GM12878 (cell line): ENCODE measurements at regions not wholly inside any gene's neighbourhood (a gene's known extent, or its start where the extent isn't known, plus 50 kb on each side); places are given as distances from the start of the nearest gene placed in this dataset.

Experiments used
- ATAC-seq: fragments of 200-7000 bp; cut with Tn5 transposase; 3 replicates; pipeline ENCODE4 v1.9.1; 2020; ENCODE audit warnings: mild to moderate bottlenecking, moderate library complexity
- BruUV-seq: library from RNA; stranded (reverse); fragments of 400-500 nt; replicated peaks from 2 replicates; lab custom pipeline; 2021; lab: Mats Ljungman, UMichigan
- CTCF ChIA-PET: fragments of 300-600 bp; sonication (Branson Sonifier 250); formaldehyde crosslinking; extraction: SDS; loops from one replicate; lab custom pipeline; 2021; ENCODE audit warnings: inconsistent platforms; lab: Yijun Ruan, JAX
- POLR2A ChIA-PET: fragments of 350-600 bp; formaldehyde crosslinking; extraction: SDS; loops from one replicate; lab custom pipeline; 2021; ENCODE audit warnings: inconsistent platforms; lab: Charles Lee
- RAD21 ChIA-PET: fragments of 300-600 bp; sonication (Branson Sonifier 250); formaldehyde crosslinking; loops from one replicate; lab custom pipeline; 2023; ENCODE audit warnings: antibody characterized with exemption; ENCODE audit not compliant: unreplicated experiment; lab: Charles Lee
- SMC1A ChIA-PET: fragments of 300-600 bp; sonication (Branson Sonifier 250); formaldehyde crosslinking; loops from one replicate; lab custom pipeline; 2023; ENCODE audit not compliant: unreplicated experiment, uncharacterized antibody; lab: Charles Lee
- DNase-seq: peaks from one replicate; pipeline ENCODE4 v3.0.0-alpha.2; 2011; ENCODE audit warnings: low read depth, low spot score
- FAIRE-seq: peaks from 3 replicates; lab custom pipeline; 2011; peaks lifted over from hg19 to GRCh38; lab: Jason Lieb, UNC
- H2AFZ ChIP-seq: 2 replicates; pipeline ENCODE4 v1.6.0; 2011; ENCODE audit warnings: low read depth, low read length, control low read depth; ENCODE audit not compliant: control insufficient read depth
- H3K27ac ChIP-seq: 2 replicates; pipeline ENCODE4 v1.5.1; 2011; ENCODE audit warnings: control low read depth; ENCODE audit not compliant: control insufficient read depth, insufficient read depth
- H3K27me3 ChIP-seq, 2 experiments: replicated peaks in 1 of 2; 2 replicates each; pipeline versions ENCODE4 v1.6.0 to v1.6.1; 2011; ENCODE audit warnings: low read length in 1 of 2; ENCODE audit not compliant: control insufficient read depth in 2 of 2, insufficient read depth in 2 of 2
- H3K36me3 ChIP-seq, 2 experiments: 2 replicates each; pipeline ENCODE4 v1.5.1; 2011; ENCODE audit warnings: low read length in 1 of 2; ENCODE audit not compliant: control insufficient read depth in 2 of 2, insufficient read depth in 2 of 2
- H3K4me1 ChIP-seq: 2 replicates; pipeline ENCODE4 v1.6.1; 2011; ENCODE audit warnings: mild to moderate bottlenecking, low read length, moderate library complexity, mixed read lengths; ENCODE audit not compliant: control insufficient read depth, insufficient read depth
- H3K4me2 ChIP-seq: 2 replicates; pipeline ENCODE4 v1.6.0; 2011; ENCODE audit warnings: control low read depth; ENCODE audit not compliant: control insufficient read depth, insufficient read depth
- H3K4me3 ChIP-seq: fragments of 200-600 bp; sonication (generic); 2 replicates; pipeline ENCODE4 v1.5.1; 2016
- H3K79me2 ChIP-seq: 2 replicates; pipeline ENCODE4 v1.6.0; 2011; ENCODE audit warnings: low read length; ENCODE audit not compliant: control insufficient read depth, insufficient read depth
- H3K9ac ChIP-seq: 2 replicates; pipeline ENCODE4 v1.8.0; 2011; ENCODE audit warnings: low read length, control low read depth, mixed read lengths; ENCODE audit not compliant: control insufficient read depth, insufficient read depth
- H3K9me3 ChIP-seq: replicated peaks from 3 replicates; pipeline ENCODE4 v1.5.1; 2011; ENCODE audit warnings: mild to moderate bottlenecking, low read length; ENCODE audit not compliant: control insufficient read depth, insufficient read depth
- H4K20me1 ChIP-seq: 2 replicates; pipeline ENCODE4 v1.6.0; 2011; ENCODE audit not compliant: control insufficient read depth, insufficient read depth
- ATF2 ChIP-seq: IDR thresholded peaks from 2 replicates; pipeline ENCODE4 v1.6.1; 2012; ENCODE audit warnings: low read length, inconsistent platforms
- BCLAF1 ChIP-seq: fragments of 450-650 bp; IDR thresholded peaks from 2 replicates; pipeline ENCODE4 v1.6.1; 2017; ENCODE audit warnings: antibody characterized with exemption, mild to moderate bottlenecking, moderate library complexity
- CHD1 ChIP-seq: IDR thresholded peaks from 2 replicates; pipeline ENCODE4 v1.6.1; 2012; ENCODE audit warnings: low read depth, low read length, improper control_type of control experiment
- EP300 ChIP-seq, 2 experiments: fragments of 150-350 bp in 1 of 2; IDR thresholded peaks; 2 replicates each; pipeline ENCODE4 v1.6.1; 2011 to 2012; ENCODE audit warnings: low read depth in 2 of 2, low read length in 2 of 2, borderline replicate concordance in 1 of 2, improper control_type of control experiment in 1 of 2, inconsistent platforms in 1 of 2; ENCODE audit not compliant: control insufficient read depth in 1 of 2
- EZH2 ChIP-seq: IDR thresholded peaks from 2 replicates; pipeline ENCODE4 v1.6.1; 2012; ENCODE audit warnings: low read depth, mild to moderate bottlenecking, control low read depth, inconsistent platforms, low read length, borderline replicate concordance; ENCODE audit not compliant: control insufficient read depth
- FOS ChIP-seq: IDR thresholded peaks from 3 replicates; pipeline ENCODE4 v1.6.1; 2011; ENCODE audit warnings: borderline replicate concordance; ENCODE audit not compliant: insufficient read length; ENCODE audit errors: extremely low read depth
- HDAC6 ChIP-seq: fragments of 200-600 bp; sonication (generic); IDR thresholded peaks from one replicate; pipeline ENCODE4 v1.8.0; 2017; ENCODE audit warnings: antibody characterized with exemption; ENCODE audit not compliant: unreplicated experiment
- KAT2A ChIP-seq: conservative IDR thresholded peaks from 2 replicates; pipeline ENCODE4 v1.6.1; 2011; ENCODE audit warnings: low read depth, low read length; ENCODE audit not compliant: control insufficient read depth
- PBX3 ChIP-seq: IDR thresholded peaks from 2 replicates; pipeline ENCODE4 v1.6.1; 2011; ENCODE audit warnings: mild to moderate bottlenecking, low read depth, low read length, moderate library complexity; ENCODE audit not compliant: insufficient replicate concordance
- SMC3 ChIP-seq: IDR thresholded peaks from 2 replicates; pipeline ENCODE4 v1.6.1; 2011; ENCODE audit warnings: low read length, improper control_type of control experiment, borderline replicate concordance
- SRF ChIP-seq, 2 experiments: IDR thresholded peaks; 2 replicates each; pipeline ENCODE4 v1.6.1; 2011; ENCODE audit warnings: low read depth in 2 of 2, low read length in 2 of 2, mild to moderate bottlenecking in 1 of 2, moderate library complexity in 1 of 2
- TARDBP ChIP-seq: IDR thresholded peaks from 2 replicates; pipeline ENCODE4 v1.6.1; 2016; ENCODE audit warnings: borderline replicate concordance
- USF1 ChIP-seq: IDR thresholded peaks from 2 replicates; pipeline ENCODE4 v1.6.1; 2011; ENCODE audit warnings: borderline replicate concordance, low read depth, mild to moderate bottlenecking, moderate library complexity, mixed read lengths, low read length; ENCODE audit not compliant: insufficient read depth; ENCODE audit errors: extremely low read length
- ZBTB33 ChIP-seq: fragments of 450-650 bp; IDR thresholded peaks from 2 replicates; pipeline ENCODE4 v1.6.1; 2017; ENCODE audit warnings: mild to moderate bottlenecking
- WGBS: methylation state at CpG from one replicate; pipeline ENCODE4 v1.1.6; 2016; ENCODE audit warnings: low lambda C conversion rate; ENCODE audit not compliant: insufficient replicate concordance, insufficient coverage; ENCODE audit errors: missing lambda C conversion rate; 5-methylcytosine and 5-hydroxymethylcytosine counted together
- in situ Hi-C: fragments of 300-500 bp; cut with MboI; formaldehyde crosslinking; loops from 9 replicates; pipeline ENCODE4 v1.14.3; 2018; ENCODE audit warnings: mixed read lengths
- intact Hi-C: fragments of 100-400 bp; cut with micrococcal nuclease; formaldehyde crosslinking; loops from one replicate; pipeline ENCODE4 v1.14.2; 2022; ENCODE audit not compliant: unreplicated experiment

- RAD21 ChIA-PET = no interaction called here
- SMC1A ChIA-PET = no interaction called here
- no peaks in the 10 kb centered on the region for H3K9me3 ChIP-seq
- no peaks in the 10 kb centered on the region for H3K4me1 ChIP-seq
- 26% methylated on average over 3 of the region's 3 CpGs for WGBS
- POLR2A ChIA-PET = no interaction called here
- no peaks in the 10 kb centered on the region for H4K20me1 ChIP-seq
- in situ Hi-C loops = no loop called here
- no peak overlapping the region for H3K27ac ChIP-seq
- no peak overlapping the region for H3K4me3 ChIP-seq
- no peak for DNase-seq
- H2AFZ ChIP-seq = no peak overlapping the region
- intact Hi-C loops = no loop called here
- no peak overlapping the region for H3K4me2 ChIP-seq
- no peaks in the 10 kb centered on the region for H3K27me3 ChIP-seq
- CTCF ChIA-PET = no interaction called here
- ATAC-seq = no peak
- H3K79me2 ChIP-seq = no peaks in the 10 kb centered on the region
- H3K36me3 ChIP-seq = no peaks in the 10 kb centered on the region
- BruUV-seq = no TSS peak
- no peak overlapping the region for H3K9ac ChIP-seq
- FAIRE-seq = no peak
- TF ChIP-seq ATF2 (no peak), KAT2A (no peak), HDAC6 (no peak), TARDBP (no peak), FOS (no peak), SMC3 (no peak), CHD1 (no peak), EP300 (IDR thresholded peaks at IDR 0.05; ENCODE audit: borderline replicate concordance in 1 of 2, control insufficient read depth in 1 of 2, low read depth in 2 of 2, low read length in 2 of 2) (no peak), BCLAF1 (no peak), PBX3 (no peak), USF1 (no peak), EZH2 (no peak), SRF (IDR thresholded peaks at IDR 0.05; ENCODE audit: low read depth in 2 of 2, low read length in 2 of 2) (no peak), ZBTB33 (no peak)
These were observed 774.1 kb downstream of the LIG4 start for GRCh38 chr13:107441279-107441678.
